Hepatocyte (in vitro differentiated cells): ENCODE measurements at regions not wholly inside any gene's neighbourhood (a gene's known extent, or its start where the extent isn't known, plus 50 kb on each side); places are given as distances from the start of the nearest gene placed in this dataset.

ENCODE experiments used
- EZH2 ChIP-seq: fragments of 200-600 bp; sonication (generic); IDR thresholded peaks from 2 replicates; pipeline ENCODE4 v1.6.1; 2016; ENCODE audit warnings: antibody characterized with exemption, mild to moderate bottlenecking, borderline replicate concordance
- EZH2phosphoT487 ChIP-seq: fragments of 200-600 bp; sonication (generic); IDR thresholded peaks from one replicate; pipeline ENCODE4 v1.6.1; 2018; ENCODE audit warnings: antibody characterized with exemption, mild to moderate bottlenecking, low read depth, moderate library complexity; ENCODE audit not compliant: unreplicated experiment, severe bottlenecking
- TF ChIP-seq, protein P1 (sequence below): fragments of 200-600 bp; sonication (generic); IDR thresholded peaks from 2 replicates; pipeline ENCODE4 v1.5.1; 2016; ENCODE audit warnings: antibody characterized with exemption, mild to moderate bottlenecking; ENCODE audit not compliant: poor library complexity

DNA sequence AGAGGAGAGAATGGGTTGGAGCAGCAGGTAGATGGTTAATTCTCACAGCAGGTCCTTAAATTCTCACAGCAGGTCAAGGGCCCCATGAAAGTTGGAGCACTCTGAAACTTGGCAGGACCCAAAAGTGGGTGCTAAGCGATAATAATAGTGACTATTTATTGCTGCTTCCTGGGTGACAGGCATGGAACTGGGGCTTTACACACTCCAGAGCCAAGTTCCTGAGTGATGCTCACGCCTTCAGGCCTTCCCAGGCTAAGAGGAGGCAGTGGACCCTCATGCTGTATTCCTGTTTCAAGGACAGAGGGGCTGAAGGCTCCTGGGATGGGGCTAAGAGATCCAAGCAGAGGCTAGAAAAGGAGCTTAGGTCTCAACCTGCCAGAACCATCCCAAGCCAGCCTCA, 180.9 kb upstream of the VASH1 start:
- TF ChIP-seq EZH2: no peak
- TF ChIP-seq, protein P1, sequence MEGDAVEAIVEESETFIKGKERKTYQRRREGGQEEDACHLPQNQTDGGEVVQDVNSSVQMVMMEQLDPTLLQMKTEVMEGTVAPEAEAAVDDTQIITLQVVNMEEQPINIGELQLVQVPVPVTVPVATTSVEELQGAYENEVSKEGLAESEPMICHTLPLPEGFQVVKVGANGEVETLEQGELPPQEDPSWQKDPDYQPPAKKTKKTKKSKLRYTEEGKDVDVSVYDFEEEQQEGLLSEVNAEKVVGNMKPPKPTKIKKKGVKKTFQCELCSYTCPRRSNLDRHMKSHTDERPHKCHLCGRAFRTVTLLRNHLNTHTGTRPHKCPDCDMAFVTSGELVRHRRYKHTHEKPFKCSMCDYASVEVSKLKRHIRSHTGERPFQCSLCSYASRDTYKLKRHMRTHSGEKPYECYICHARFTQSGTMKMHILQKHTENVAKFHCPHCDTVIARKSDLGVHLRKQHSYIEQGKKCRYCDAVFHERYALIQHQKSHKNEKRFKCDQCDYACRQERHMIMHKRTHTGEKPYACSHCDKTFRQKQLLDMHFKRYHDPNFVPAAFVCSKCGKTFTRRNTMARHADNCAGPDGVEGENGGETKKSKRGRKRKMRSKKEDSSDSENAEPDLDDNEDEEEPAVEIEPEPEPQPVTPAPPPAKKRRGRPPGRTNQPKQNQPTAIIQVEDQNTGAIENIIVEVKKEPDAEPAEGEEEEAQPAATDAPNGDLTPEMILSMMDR: no peak
- TF ChIP-seq EZH2phosphoT487: no peak
